ENCODE measurements at regions not wholly inside any gene's neighbourhood (a gene's known extent, or its start where the extent isn't known, plus 50 kb on each side); places are given as distances from the start of the nearest gene placed in this dataset.

- in situ Hi-C loops (cut with MboI) = no loop called here
- Histone ChIP-seq H4K20me1 (replicated peaks; ENCODE audit: control insufficient read depth, insufficient read depth, low read length) (no peaks in the 10 kb centered on the region), H3K36me3 (ENCODE audit: control insufficient read depth, insufficient read depth, low read length) (no peaks in the 10 kb centered on the region), H3K9ac (ENCODE audit: insufficient read depth in 1 of 2, low read depth in 2 of 2, low read length in 2 of 2) (no peak overlapping the region), H2AFZ (ENCODE audit: low read depth, low read length) (no peak overlapping the region), H3K79me2 (ENCODE audit: control insufficient read depth, insufficient read depth, low read length) (no peaks in the 10 kb centered on the region), H3K4me1 (replicated peaks in 1 of 2; ENCODE audit: control insufficient read depth in 2 of 2, insufficient read depth in 2 of 2, low read length in 2 of 2) (no peaks in the 10 kb centered on the region), H3K9me3 (replicated peaks; ENCODE audit: control insufficient read depth, insufficient read depth, low read depth, low read length) (no peaks in the 10 kb centered on the region), H3K9me1 (ENCODE audit: control insufficient read depth, insufficient read depth, low read length) (no peaks in the 10 kb centered on the region), H3K4me3 (no peak overlapping the region), H3K4me2 (ENCODE audit: insufficient read depth, low read length) (no peak overlapping the region), H3K27ac (ENCODE audit: extremely low read depth, low read depth, low read length) (no peak overlapping the region), H3K27me3 (ENCODE audit: control insufficient read depth in 2 of 2, insufficient read depth in 2 of 2, low read length in 2 of 2) (no peaks in the 10 kb centered on the region)
- ChIA-PET CTCF (ENCODE audit: low intra/inter-chr PET ratio) (no interaction called here), POLR2A (no interaction called here)
- no peak for FAIRE-seq
- 0% methylated on average over 1 of the region's 1 CpG for WGBS (ENCODE audit: insufficient coverage, low coverage, missing lambda C conversion rate)
- intact Hi-C loops (cut with micrococcal nuclease) = no loop called here
- BruUV-seq (replicated peaks) = no TSS peak
- ATAC-seq = no peak
- DNase-seq (ENCODE audit: extremely low read depth in 1 of 4, low spot score in 3 of 4) = no peak
- TF ChIP-seq MBD1 (CRISPR knock-in tag; IDR thresholded peaks at IDR 0.05) (no peak), KDM4B (IDR thresholded peaks at IDR 0.05; ENCODE audit: borderline replicate concordance in 2 of 2, low read depth in 1 of 2) (no peak), ZNF311 (CRISPR knock-in tag; IDR thresholded peaks at IDR 0.05) (no peak), IRF1 (CRISPR knock-in tag; IDR thresholded peaks at IDR 0.05; ENCODE audit: borderline replicate concordance) (no peak), FOXM1 (IDR thresholded peaks at IDR 0.05; ENCODE audit: low read depth) (no peak), FOXM1 (CRISPR knock-in tag; IDR thresholded peaks at IDR 0.05; ENCODE audit: low read depth) (no peak), SMARCB1 (IDR thresholded peaks at IDR 0.05; ENCODE audit: insufficient read length, low read depth) (no peak), ZBTB26 (CRISPR knock-in tag; IDR thresholded peaks at IDR 0.05) (no peak), E4F1 (CRISPR knock-in tag; IDR thresholded peaks at IDR 0.05; ENCODE audit: borderline replicate concordance) (no peak), ZFP91 (CRISPR knock-in tag; IDR thresholded peaks at IDR 0.05) (no peak), SREBF2 (CRISPR knock-in tag; IDR thresholded peaks at IDR 0.05) (no peak), HIVEP1 (CRISPR knock-in tag; IDR thresholded peaks at IDR 0.05) (no peak), GATAD2A (IDR thresholded peaks at IDR 0.05) (no peak), MNT (conservative IDR thresholded peaks at IDR 0.05) (no peak)
These were observed 89.0 kb upstream of the CSNK1A1L start for GRCh38 chr13:37194428-37194861.
